ENCODE measurements at regions not wholly inside any gene's neighbourhood (a gene's known extent, or its start where the extent isn't known, plus 50 kb on each side); places are given as distances from the start of the nearest gene placed in this dataset.

DNA sequence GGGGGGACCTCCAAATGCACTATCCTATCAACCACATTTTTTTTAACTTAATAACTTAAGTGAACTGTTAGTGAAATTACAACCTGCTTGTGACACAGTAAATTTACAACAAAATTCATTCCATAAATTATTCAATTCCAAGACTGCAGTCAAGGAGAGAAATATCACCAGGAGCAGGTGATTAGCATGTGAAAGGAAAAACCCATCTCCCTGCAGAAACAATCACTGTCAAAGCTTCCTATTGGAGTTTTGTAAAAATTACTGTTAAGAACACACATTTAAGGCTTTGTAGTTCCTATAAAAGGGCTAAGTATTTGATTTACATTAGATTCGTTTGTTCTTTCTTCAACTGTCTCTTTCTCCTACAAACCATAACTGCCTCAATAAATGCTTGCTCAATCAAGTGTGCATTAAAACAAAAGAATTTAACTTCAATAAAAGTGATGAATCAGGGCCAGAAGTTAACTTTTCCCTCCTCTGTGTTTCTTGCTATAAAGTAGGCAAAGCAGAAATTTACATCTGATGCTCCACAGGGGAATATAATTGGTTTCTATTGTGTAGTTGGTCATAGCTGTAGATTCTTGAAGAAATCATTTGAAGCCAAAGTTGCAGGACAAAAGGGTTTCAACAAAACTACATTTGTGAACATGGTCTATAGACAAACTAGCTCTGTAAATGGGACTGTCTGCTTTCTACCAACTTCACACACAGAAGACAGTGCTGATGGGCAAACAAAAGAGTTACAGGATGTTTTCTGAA lies 195.1 kb upstream of the PSMD7 start:
- intact Hi-C loops (cut with DNase I), result no loop called here
- DNase-seq, result no peak

DNA sequence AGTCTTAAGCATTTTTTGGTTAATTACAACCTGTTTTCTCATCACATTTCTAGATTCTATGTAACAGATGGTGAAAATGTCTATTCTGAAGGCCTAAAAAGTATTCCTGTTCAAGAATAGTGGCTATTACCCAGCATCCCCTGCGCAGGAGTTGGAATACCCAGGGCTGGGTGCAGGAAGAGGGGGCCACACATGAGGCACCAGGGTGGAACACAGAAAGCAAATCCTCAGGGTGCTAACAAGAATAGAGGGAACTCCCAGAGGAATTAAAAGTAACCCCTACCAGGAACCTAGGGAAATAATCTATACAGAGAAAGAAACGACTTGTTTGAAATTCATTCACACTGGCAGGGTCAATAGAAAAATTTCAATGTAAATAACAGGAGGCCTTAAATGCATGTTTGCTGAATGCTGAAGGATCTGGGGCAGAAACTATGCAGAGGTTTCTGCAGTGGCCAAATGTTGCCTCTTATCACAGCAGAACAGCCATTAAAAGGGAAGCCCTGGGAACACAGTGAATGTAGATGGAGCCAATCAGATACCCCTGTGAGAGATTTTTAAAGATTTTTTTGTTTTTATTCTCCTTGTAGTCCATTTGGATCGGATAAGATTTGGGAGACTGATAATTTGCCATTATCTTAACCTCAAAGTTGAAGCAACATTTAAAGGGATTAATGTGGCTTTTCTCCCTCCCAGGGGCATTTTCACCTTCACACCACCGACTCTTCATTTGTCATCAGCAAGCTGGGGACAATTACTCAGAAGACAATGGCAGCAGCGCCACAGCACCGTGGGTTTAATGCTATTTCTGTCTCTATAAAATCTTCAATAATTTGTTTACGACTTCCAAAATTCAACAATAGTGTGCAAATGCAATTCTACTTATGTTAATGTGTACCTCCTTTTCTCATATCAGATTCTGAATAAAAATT lies 196.0 kb upstream of the PSMD7 start:
- DNase-seq, result no peak
- intact Hi-C loops (cut with DNase I), result no loop called here

DNA sequence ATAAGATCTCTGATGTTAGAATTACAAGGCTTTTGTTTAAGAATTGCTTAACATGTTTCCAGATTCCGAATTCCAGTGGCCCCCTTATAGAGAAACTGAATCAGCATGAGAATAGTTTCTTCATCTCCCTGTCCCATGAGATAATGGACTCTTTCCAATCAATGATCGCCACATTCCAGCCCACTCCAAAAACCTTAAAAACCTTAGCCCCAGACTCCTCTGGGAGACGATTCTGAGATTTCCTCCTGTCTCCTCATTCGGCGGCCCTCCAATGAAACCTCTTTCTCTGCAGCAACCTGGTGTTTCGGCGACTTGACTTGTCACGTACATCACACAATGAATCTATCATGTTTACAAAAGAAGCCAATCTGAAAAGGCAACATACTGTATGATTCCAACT lies 197.1 kb upstream of the PSMD7 start:
- intact Hi-C loops (cut with DNase I), result no loop called here
- no peak for DNase-seq

- intact Hi-C loops (cut with DNase I), result no loop called here
- no peak for DNase-seq
These were observed 201.7 kb upstream of the PSMD7 start for GRCh38 chr16:74094962-74095361.

DNA sequence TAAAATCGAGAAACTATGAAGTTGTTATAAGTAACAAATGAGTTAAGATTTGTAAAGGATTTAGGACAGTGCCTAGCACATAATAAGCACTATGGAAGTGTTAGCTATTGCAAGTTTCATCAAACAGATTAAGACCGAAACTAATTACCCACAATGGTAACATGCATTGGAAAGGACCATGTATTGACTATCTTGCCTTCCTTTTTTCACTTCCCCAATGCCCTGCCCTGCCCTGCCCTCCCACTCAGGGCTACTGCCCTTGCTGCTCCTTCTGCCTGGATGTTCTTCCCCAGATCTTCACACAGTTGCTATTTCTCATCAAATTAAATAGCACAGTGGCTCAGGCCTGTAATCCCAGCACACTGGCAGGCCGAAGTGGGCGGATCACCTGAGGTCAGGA lies 202.1 kb upstream of the PSMD7 start:
- intact Hi-C loops (cut with DNase I), result no loop called here
- DNase-seq, result no peak

DNA sequence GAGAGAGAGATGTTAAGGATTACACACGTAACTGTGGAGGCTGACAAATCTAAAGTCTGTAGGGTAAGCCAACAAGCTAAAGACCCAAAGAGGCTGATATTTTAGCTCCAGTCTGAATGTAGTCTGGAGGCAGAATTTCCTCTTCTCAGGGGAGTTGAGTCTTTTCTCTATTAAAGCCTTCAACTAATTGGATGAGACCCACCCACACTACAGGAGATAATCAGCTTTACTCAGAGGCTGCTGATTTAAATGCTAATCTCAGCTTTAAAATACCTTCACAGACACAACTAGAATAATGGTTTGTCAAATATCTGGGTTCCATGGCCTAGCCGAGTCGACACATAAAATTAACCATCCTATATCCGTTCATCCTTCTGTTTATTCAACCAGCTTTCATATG lies 204.3 kb upstream of the PSMD7 start:
- intact Hi-C loops (cut with DNase I), result no loop called here

DNA sequence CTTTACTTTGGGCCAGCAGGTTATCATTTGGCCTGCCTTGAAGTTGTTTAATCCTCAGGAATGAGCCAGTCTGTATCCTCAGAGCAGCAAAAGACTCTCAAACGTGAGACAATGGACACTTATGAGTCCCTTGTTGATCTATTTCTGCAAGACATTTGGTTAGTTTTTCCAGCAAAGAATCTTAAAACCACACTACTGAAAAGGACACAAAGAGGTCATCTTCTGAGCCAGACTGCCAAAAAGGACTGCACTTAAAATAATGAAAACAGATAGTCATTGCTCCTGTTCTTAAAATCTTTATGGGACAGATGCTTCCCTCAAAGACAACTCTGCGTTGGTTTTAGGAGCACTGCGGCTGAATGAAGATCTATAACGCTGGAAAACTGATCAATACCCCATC lies 205.7 kb upstream of the PSMD7 start:
- no peak for DNase-seq
- intact Hi-C loops (cut with DNase I), result no loop called here

More for the DNA sequence above, 204.3 kb upstream of the PSMD7 start:
- no peak for DNase-seq

- DNase-seq, result no peak
- intact Hi-C loops (cut with DNase I), result no loop called here
These were observed 213.1 kb upstream of the PSMD7 start for GRCh38 chr16:74083541-74083940.

- DNase-seq, result no peak
- intact Hi-C loops (cut with DNase I), result no loop called here
These were observed 216.3 kb upstream of the PSMD7 start for GRCh38 chr16:74080311-74080710.

DNA sequence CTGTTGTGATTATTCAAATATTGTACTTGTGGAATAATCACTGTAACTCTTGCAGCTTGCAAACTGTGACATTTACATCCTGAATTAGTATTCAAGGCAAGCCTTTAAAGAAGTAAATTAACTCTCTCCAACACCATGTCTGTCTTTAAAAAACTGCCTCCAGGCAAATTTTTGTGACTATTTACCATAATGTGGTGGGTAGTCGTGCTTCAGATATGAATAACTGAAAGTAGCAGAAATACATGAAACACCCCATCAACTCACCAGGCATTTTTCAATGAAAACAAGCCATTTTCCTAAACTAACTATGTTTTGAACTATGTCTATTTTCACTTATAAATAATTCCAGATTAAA lies 217.4 kb upstream of the PSMD7 start:
- DNase-seq, result no peak
- intact Hi-C loops (cut with DNase I), result no loop called here

- no peak for DNase-seq
- intact Hi-C loops (cut with DNase I), result no loop called here
These were observed 217.9 kb upstream of the PSMD7 start for GRCh38 chr16:74078511-74079231.

GRCh38 chr16:74076568-74076967 lies 220.0 kb upstream of the PSMD7 start:
- intact Hi-C loops (cut with DNase I), result no loop called here
- no peak for DNase-seq

DNA sequence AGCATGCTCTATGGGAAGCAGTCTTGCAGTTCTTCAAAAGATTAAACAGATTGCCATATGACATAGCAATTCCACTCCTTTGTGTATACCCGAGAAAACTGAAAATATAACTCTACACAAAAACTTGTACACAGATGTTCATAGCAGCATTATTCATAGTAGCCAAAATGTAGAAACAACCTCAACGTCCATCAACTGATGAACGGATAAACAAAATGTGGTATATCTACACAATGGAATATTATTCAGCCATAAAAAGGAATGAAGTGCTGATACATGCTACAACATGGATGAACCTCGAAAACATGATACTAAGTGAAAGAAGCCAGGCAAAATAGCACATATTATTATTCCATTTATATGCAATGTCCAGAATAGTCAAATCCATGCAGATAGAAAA lies 221.2 kb upstream of the PSMD7 start:
- DNase-seq, result no peak
- intact Hi-C loops (cut with DNase I), result no loop called here

DNA sequence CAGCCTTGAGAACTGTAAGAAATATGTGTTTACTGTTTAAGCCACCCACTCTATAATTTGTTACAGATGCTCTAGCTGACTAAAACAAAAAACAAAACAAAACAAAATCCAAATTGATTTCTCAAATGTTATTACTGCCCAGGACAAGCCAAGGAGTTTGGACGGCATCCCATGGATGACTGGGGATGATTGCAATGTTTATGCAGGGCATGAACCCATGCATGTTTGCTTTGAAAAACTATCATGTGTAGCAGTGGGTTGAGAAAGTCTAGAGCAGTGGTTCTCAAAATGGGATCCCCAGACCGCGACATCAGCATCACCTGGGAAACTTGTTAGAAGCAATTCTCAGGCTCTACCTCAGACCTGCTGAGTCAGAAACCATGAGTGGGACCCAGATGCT lies 223.2 kb upstream of the PSMD7 start:
- intact Hi-C loops (cut with DNase I), result no loop called here
- DNase-seq, result no peak

DNA sequence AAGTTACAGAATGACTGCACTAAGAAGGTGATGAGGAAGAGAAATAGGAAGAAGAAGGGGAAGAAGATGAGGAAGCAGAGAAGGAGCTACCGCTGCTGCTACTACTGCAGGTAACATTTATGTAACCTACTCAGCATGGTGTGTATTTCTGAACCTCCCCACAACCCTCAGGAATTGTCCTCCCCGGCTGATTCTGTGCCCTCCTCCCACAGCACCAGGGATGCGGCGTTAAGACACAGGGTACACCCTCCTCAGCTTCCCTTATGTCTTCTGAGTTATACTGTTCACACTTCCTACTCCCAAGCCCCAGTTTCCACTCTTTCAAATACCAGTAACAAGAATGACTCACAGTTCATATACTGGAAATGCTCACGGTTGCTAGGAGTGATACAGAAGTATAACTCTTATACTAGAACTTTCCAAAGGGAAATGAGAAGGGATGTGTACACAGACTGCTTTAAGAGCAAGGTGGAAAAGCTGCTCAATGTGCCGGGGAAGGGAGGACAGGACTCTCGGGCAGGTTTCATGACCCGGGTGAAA lies 224.5 kb upstream of the PSMD7 start:
- intact Hi-C loops (cut with DNase I), result no loop called here
- DNase-seq, result peak in 27 of 42 donors; percentile 2 to 63 (median 31)

DNA sequence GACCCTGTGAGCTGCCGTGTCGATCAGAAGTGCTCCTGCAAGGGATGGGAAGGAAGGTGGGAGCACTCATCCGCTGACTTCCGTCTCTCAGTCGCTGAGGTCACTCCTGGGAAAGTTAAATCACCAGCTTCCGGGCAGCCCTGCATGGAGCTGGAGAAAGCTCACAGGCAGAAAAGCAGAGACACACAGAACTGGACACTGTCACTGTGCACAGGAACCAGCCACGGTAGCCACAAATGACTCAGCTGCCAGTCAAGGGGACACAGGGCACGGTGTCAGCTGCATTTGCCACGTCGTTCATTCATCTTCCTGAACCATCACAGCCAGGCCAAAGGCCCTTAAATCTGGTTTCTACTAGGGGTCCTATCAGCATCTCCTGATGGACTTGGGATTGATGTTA lies 226.4 kb upstream of the PSMD7 start:
- no peak for DNase-seq
- intact Hi-C loops (cut with DNase I), result no loop called here

DNA sequence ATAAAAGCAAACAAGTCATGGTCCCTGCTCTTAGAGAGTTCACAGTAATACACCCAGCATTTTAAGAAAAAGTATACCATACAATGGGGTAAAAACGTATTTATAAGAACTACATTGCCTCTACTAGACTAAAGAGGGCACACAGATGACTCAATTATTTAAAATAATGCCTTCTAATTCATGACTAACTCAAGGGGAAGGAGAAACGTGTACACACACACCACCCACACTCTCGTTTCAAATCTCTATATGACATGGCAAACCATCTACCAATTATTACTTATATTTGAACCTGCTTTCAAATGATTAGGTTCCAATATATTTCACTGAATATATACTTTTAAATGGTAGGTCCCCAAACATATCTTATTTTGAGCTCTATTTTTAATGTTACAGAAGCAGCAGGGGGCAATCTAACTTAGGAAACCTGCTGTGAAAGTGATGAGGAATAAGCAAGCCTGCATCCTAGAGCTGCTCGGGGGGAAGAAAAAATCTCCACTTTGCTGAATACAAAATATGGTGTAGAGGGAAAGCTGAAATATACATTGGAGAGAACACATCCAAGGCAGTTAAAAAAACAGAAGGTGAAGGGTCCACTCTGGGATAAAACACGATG lies 232.4 kb upstream of the PSMD7 start:
- intact Hi-C loops (cut with DNase I), result no loop called here
- peak in 3 of 42 donors; percentile 9 to 16 (median 14) for DNase-seq

DNA sequence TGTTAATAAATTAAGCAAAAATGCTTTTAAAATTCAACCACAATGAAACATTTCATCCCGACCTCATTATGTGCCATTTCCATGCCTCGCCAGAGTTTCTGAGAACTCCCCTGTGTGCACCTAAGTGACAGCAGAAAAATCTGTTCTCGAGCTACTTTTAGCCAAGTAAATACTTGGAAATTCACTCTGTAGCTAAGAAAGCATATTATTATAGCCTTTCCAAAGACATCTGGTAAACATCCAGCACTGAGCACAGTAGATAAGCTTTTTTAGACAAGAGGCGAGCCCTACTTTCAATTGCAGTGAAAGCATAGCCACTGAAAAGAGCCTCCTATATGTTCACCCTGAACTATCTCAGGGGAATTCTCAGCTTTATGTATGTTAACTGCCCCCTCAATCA lies 242.8 kb upstream of the PSMD7 start:
- peak in 2 of 42 donors; percentile 14 to 46 for DNase-seq
- intact Hi-C loops (cut with DNase I), result no loop called here

DNA sequence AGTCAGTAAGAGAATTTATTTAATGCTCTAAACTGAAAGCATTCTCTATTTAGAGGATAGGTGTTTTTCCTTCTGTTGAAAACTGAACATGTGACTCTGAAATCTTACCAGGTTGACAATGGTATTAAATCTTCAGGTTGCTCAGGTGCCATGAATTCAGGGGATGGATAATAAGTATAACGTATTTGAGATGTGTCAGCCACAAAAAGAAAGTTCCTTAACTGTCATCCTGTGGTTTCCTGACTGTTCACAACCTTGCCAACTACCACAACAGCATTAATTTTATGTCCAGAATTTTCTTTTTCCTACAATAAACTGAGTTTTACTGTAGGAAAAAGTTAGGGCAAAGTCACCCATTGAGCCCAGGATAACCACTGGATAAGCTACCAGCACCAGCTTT lies 243.3 kb upstream of the PSMD7 start:
- intact Hi-C loops (cut with DNase I), result no loop called here
- DNase-seq, result no peak
